ENCODE measurements at regions not wholly inside any gene's neighbourhood (a gene's known extent, or its start where the extent isn't known, plus 50 kb on each side); places are given as distances from the start of the nearest gene placed in this dataset.
"Not testable (repeated sequence)": the region's sequence is repeated elsewhere in the genome, so short reads cannot be mapped to it uniquely, and the experiment has no call there.

GRCh38 chr12:96085475-96085874 lies 50.1 kb upstream of the LTA4H start:
- DNase-seq, result no peak

DNA sequence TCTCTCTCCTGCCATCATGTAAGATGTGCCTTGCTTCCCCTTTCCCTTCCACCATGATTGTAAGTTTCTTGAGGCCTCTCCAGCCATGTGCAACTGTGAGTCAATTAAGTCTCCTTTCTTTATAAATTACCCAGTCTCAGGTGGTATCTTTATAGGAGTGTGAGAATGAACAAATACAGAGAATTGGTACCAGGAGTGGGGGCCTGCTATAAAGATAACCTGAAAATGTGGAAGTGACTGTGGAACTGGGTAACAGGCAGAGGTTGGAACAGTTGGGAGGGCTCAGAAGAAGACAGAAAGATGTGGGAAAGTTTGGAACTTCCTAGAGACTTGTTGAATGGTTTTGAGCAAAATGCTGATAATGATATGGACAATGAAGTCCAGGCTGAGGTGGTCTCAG lies 50.8 kb upstream of the LTA4H start:
- DNase-seq, result not testable (repeated sequence)

- no peak for DNase-seq
Observed at GRCh38 chr12:96091833-96092232, 56.4 kb upstream of the LTA4H start.

DNA sequence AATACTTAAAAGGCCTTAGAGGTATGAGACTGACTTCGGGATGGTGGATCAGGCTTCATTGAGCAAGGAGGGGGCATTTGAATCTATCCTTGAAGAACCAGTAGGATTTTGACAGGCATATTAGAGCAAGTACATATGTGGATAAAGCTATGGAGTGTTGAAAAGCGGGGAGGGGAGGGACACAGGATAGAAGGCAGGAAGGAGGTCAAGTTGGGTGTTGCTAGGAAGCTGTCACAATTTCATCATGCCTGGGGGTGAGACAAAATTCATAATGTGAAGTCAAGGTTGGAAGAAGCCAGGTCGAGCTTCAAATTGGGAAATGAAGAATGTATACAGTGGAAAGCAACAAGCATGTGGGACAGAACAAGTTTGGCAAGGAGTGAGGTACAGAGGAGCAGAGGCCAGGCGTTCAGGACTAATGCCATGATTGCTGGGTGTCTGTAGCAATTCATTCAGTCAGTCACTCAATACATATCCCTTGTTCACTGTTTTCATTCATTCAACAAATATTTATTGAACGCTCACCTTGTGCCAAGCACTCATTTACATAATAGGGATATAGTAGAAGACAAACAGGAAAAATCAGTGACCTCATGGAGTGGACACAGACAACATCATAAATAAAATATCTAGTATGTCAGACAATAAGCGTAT lies 58.3 kb upstream of the LTA4H start:
- no peak for DNase-seq

GRCh38 chr12:96094201-96094600 lies 58.8 kb upstream of the LTA4H start:
- no peak for DNase-seq

DNA sequence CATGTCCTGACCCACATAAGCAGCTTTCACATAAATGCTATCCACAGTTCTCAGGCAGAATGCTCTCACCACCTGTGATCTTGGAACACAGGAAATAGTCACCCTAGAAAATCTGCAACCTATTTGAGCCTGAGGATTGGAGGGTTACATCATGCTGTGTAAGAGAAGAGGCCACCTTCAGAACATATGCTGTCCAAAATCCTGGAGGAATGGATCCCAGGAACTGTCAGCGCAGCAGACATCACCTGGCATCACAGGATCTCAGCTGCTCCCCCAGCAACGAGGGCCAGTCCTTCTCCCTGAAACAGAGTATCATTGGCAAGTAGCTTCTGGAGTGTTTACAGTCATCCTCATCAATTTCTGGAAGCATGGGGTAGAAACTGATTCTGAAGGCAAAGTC lies 63.2 kb upstream of the LTA4H start:
- DNase-seq, result no peak

- no peak for DNase-seq
Observed at GRCh38 chr12:96099421-96099820, 64.0 kb upstream of the LTA4H start.

DNA sequence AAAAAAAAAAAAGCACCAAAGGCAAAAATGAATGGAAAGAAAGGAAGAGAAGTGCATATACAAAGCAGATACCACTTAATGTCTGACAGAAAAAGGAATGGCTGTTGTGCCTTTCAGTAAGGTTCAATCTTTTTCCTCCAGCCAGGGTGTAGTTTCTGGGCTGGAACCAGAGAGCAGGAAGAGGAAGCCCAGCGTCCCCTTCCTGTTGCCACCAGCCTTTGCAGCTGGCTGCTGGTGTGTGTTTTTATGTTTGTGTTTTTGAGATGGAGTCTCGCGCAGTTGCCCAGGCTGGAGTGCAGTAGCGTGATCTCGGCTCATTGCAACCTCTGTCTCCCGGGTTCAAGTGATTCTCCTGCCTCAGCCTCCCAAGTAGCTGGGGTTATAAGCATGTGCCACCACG lies 64.6 kb upstream of the LTA4H start:
- no peak for DNase-seq

GRCh38 chr12:96101806-96102205 lies 66.4 kb upstream of the LTA4H start:
- no peak for DNase-seq

DNA sequence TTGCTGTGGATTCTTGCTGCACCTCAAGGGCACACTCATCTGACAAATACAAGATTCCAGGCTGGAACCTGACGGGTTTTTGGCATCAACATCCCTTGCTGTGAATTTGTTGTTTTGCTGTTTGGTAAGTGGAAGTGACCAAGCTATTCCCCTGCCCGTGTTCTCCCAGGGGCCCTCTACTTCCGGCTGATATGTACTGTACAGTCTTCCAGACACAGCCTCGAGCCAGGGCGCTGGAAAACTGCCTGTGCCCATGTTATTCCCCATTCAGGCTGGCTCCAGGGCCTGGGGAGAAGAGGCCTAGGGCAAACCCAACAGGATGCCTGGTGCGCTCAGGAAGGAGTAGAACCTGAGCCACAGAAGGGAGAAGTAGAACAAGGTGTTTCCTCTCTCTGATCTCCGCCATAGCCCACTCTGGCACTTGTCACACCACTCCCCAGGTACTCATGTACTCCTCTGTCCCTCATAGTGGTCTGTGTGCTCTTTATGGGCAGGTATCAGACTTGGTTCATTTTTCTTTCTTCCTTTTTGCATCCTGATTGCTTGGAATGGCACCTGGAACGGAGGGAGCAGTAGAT lies 67.8 kb upstream of the LTA4H start:
- DNase-seq, result no peak

GRCh38 chr12:96104566-96104965 lies 69.2 kb upstream of the LTA4H start:
- DNase-seq, result no peak

DNA sequence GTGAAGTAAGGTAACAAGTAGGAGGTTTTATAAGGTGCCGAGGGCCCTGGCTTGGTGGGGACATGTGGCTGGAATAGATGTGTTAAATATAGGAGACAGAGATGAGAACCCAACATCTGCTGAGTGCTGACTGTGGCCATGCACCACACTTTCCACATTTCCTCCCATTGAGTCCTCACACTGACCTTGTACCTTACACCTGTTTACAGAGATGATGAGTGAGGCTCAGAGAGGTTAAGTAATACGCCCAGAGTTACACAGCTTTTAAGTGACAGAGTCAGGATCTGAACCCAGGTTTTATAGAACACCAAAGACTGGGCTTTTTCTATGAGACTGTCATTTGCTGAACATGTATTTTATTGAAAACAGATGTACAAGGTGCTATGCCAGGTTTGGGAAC lies 70.8 kb upstream of the LTA4H start:
- no peak for DNase-seq

- no peak for DNase-seq
Observed at GRCh38 chr12:96107236-96107635, 71.8 kb upstream of the LTA4H start.

GRCh38 chr12:96108321-96108720 lies 72.9 kb upstream of the LTA4H start:
- peak; percentile 19 for DNase-seq

- DNase-seq, result not testable (repeated sequence)
Observed at GRCh38 chr12:96108941-96109340, 73.6 kb upstream of the LTA4H start.

- DNase-seq, result no peak
Observed at GRCh38 chr12:96112733-96113132, 77.3 kb upstream of the LTA4H start.

DNA sequence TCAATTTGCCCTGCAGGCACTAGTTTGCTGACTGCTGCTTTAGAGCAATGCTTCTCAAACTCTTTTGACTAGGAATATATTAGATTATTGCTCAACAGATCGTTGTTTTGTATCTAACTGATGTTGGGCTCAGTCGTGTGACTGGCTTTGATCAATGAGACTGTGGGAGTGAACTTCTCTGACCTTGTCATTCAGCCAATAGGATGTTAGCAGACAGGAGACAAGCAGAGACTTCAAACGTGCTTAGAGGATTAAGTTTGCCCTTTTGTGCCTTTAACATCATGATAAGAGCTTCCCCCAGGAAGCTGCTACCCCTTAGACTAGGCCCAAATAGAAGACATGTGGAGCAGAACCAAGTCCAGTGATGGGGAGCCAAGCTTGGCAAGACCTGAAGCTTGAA lies 76.7 kb upstream of the ELK3 start:
- DNase-seq, result no peak

DNA sequence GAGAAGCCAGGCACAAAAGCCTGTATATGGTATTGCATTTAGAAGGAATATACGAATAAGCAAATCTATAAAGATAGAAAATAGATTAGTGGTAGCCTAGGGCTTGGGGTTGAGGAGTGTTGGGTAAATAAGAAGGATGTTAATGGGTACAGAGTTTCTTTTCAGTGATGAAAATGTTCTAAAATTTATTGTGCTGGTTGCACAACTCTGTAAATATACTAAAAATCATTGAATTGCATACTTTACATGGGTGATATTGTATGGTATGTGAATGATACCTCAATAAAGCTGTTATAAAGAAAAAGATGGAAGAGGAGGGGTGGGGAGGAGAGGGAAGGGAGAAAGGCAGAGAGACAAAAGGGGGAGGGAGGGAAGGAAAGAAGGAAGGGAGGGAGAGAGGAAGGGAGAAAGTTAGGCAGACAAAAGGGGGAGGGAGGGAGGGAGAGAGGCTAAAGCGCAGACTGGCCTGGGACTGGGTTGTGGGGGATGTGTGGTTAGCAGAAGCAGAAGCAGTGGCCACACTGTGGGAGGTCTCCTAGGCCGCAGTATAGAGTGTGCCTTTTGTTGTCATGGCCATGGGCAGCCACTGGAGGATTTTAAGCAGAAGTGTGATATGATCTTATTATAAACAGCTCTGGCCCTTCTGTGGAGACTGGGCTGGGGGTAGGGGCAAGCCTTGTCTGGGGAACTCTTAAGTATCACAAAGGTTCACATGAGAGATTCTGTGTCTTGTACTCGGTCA lies 73.6 kb upstream of the ELK3 start:
- DNase-seq, result no peak

- DNase-seq, result no peak
Observed at GRCh38 chr12:96121271-96121711, 72.9 kb upstream of the ELK3 start.

DNA sequence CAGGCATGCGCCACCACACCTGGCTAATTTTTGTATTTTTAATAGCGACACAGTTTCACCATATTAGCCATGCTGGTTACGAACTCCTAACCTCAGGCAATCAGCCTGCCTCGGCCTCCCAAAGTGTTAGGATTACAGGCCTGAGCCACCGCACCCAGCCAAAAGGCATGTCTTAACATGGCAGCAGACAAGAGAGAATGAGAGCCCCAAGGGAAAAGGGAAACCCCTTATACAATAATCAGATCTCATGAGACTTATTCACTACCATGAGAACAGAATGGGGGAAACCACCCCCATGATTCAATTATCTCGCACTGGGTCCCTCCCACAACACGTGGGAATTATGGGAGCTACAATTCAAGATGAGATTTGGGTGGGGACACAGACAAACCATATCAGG lies 65.9 kb upstream of the ELK3 start:
- not testable (repeated sequence) for DNase-seq

GRCh38 chr12:96130396-96131059 lies 63.6 kb upstream of the ELK3 start:
- DNase-seq, result no peak

DNA sequence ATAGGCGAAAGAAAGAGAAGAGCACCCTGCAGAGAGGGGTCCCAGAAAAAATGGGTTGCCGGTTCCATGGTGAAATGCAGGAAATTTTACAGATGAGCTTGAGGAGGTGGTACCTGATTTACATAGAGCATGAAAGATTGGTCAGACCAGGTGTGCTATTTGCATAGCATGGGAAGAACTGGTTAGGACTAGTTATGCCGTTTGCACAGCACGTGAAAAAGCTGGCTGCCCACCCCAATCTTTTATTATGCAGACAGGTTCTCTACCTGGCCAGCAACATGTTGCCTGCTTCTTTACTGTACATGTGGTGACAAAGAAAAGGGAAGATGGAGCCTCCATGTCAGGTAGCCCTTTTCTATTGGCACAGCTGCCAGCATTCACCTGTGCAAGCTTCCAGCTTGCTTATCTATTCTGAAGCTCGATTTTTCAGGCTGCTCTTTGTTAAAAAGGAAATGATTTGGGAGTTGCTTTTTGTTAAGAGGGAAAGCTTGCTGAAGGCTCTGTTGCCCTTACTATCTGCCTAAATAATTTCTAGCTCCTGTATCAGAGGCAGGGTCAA lies 62.9 kb upstream of the ELK3 start:
- no peak for DNase-seq

- DNase-seq, result no peak
Observed at GRCh38 chr12:96132819-96133218, 61.4 kb upstream of the ELK3 start.
